ENCODE measurements at regions not wholly inside any gene's neighbourhood (a gene's known extent, or its start where the extent isn't known, plus 50 kb on each side); places are given as distances from the start of the nearest gene placed in this dataset.

DNA sequence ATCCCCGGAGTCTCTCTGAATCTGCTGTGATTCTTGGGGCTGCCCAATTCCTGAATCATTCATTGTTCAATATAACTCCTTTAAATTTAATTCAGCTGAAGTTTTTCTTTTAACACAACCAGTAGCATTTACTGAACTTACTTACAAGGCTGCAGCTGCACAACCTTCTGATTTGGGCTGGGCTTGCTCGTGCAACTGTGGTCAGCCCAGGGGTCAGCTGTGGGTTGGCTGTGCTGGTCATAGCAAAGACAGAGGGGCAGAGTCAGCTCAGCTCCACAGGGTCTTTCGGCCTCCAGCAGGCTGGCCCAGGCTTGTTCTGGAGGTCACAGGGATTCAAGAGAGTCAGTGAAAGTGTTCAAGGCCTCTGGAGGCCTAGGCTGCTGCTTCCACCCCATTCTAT, 186.1 kb downstream of the MATN1 start:
- H3K4me3 ChIP-seq (ENCODE audit: low read depth, low read length) = no peak overlapping the region
- no peak for DNase-seq (ENCODE audit: low read depth)
- in situ Hi-C loops (cut with HindIII; ENCODE audit: low sequenced_read_pairs) = no loop called here
- TF ChIP-seq, protein P1, sequence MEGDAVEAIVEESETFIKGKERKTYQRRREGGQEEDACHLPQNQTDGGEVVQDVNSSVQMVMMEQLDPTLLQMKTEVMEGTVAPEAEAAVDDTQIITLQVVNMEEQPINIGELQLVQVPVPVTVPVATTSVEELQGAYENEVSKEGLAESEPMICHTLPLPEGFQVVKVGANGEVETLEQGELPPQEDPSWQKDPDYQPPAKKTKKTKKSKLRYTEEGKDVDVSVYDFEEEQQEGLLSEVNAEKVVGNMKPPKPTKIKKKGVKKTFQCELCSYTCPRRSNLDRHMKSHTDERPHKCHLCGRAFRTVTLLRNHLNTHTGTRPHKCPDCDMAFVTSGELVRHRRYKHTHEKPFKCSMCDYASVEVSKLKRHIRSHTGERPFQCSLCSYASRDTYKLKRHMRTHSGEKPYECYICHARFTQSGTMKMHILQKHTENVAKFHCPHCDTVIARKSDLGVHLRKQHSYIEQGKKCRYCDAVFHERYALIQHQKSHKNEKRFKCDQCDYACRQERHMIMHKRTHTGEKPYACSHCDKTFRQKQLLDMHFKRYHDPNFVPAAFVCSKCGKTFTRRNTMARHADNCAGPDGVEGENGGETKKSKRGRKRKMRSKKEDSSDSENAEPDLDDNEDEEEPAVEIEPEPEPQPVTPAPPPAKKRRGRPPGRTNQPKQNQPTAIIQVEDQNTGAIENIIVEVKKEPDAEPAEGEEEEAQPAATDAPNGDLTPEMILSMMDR (IDR thresholded peaks at IDR 0.05; ENCODE audit: low read depth, low read length, missing control alignments) = no peak

- H3K4me3 ChIP-seq (ENCODE audit: low read depth, low read length) = no peak overlapping the region
- TF ChIP-seq, protein P1 (IDR thresholded peaks at IDR 0.05; ENCODE audit: low read depth, low read length, missing control alignments) = no peak
- no peak for DNase-seq (ENCODE audit: low read depth)
- in situ Hi-C loops (cut with HindIII; ENCODE audit: low sequenced_read_pairs) = no loop called here
Measured at GRCh38 chr1:30536530-30536929, 186.9 kb downstream of the MATN1 start.

GRCh38 chr1:30535595-30536325, 187.6 kb downstream of the MATN1 start:
- TF ChIP-seq, protein P1 (IDR thresholded peaks at IDR 0.05; ENCODE audit: low read depth, low read length, missing control alignments) = no peak
- no peak overlapping the region for H3K4me3 ChIP-seq (ENCODE audit: low read depth, low read length)
- in situ Hi-C loops (cut with HindIII; ENCODE audit: low sequenced_read_pairs) = no loop called here
- no peak for DNase-seq (ENCODE audit: low read depth)

DNA sequence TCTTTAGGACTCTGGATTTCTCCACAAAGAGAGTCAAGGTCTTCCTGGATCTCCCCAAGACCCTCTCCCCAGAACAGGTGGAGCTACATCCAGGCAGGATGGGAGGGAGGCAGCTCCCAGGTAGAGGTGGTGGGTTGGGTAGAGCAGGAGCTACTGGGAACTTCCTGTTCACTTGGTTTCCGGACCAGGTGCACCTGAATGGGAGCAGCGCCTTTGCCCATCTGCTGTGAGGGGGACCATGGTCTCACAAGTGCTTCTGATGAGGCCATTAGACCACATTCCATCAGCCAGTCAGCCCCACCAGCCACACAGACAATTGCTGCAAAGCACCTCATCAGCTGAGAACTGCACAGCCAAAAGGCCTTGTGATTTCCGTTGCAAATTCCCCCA, 188.8 kb downstream of the MATN1 start:
- in situ Hi-C loops (cut with HindIII; ENCODE audit: low sequenced_read_pairs) = no loop called here
- TF ChIP-seq, protein P1 (IDR thresholded peaks at IDR 0.05; ENCODE audit: low read depth, low read length, missing control alignments) = no peak

GRCh38 chr1:30533796-30534550, 189.4 kb downstream of the MATN1 start:
- TF ChIP-seq, protein P1 (IDR thresholded peaks at IDR 0.05; ENCODE audit: low read depth, low read length, missing control alignments) = no peak
- H3K4me3 ChIP-seq (ENCODE audit: low read depth, low read length) = no peak overlapping the region
- no peak for DNase-seq (ENCODE audit: low read depth)
- in situ Hi-C loops (cut with HindIII; ENCODE audit: low sequenced_read_pairs) = no loop called here

More for the DNA sequence above, 188.8 kb downstream of the MATN1 start:
- no peak for DNase-seq (ENCODE audit: low read depth)
- H3K4me3 ChIP-seq (ENCODE audit: low read depth, low read length) = no peak overlapping the region

- H3K4me3 ChIP-seq (ENCODE audit: low read depth, low read length) = no peak overlapping the region
- TF ChIP-seq, protein P1 (IDR thresholded peaks at IDR 0.05; ENCODE audit: low read depth, low read length, missing control alignments) = no peak
- no peak for DNase-seq (ENCODE audit: low read depth)
- in situ Hi-C loops (cut with HindIII; ENCODE audit: low sequenced_read_pairs) = no loop called here
Measured at GRCh38 chr1:30533141-30533540, 190.2 kb downstream of the MATN1 start.
